Testis (tissue), 2 donors: ENCODE measurements at regions not wholly inside any gene's neighbourhood (a gene's known extent, or its start where the extent isn't known, plus 50 kb on each side); places are given as distances from the start of the nearest gene placed in this dataset.

Experiments
- DNase-seq: peaks from one replicate; pipeline ENCODE4 v3.0.0-alpha.2; 2019
- H3K27ac ChIP-seq, 2 donors: fragments of 200-600 bp; sonication (generic); one replicate each; pipeline ENCODE4 v1.5.1; 2019
- H3K27me3 ChIP-seq: fragments of 200-600 bp; sonication (generic); one replicate; pipeline ENCODE4 v1.5.1; 2019
- H3K36me3 ChIP-seq: fragments of 200-600 bp; sonication (generic); one replicate; pipeline ENCODE4 v1.5.1; 2017; ENCODE audit warnings: low read depth; ENCODE audit errors: missing control alignments
- H3K4me1 ChIP-seq: fragments of 200-600 bp; sonication (generic); one replicate; pipeline ENCODE4 v1.5.1; 2019
- H3K4me3 ChIP-seq, 2 donors: fragments of 200-600 bp; sonication (generic); one replicate each; pipeline ENCODE4 v1.5.1; 2017 to 2019
- H3K9me3 ChIP-seq: fragments of 200-600 bp; sonication (generic); one replicate; pipeline ENCODE4 v1.5.1; 2017
- POLR2A ChIP-seq: fragments of 450-650 bp; IDR thresholded peaks from one replicate; pipeline ENCODE4 v1.6.1; 2017; ENCODE audit warnings: antibody characterized with exemption, mild to moderate bottlenecking, moderate library complexity
- WGBS, 2 donors: methylation state at CpG; one replicate each; pipeline ENCODE4 v1.1.5; 2018; 5-methylcytosine and 5-hydroxymethylcytosine counted together
- intact Hi-C: fragments of 100-400 bp; cut with DNase I; formaldehyde crosslinking; loops from one replicate; pipeline ENCODE4 v1.15.1; 2023; ENCODE audit warnings: low total_unique reads
- TF ChIP-seq, protein P1 (sequence below), 3 experiments: fragments of 450-650 bp in 2 of 3; fragments of 200-600 bp in 1 of 3; sonication (generic) in 1 of 3; IDR thresholded peaks; one replicate each; pipeline ENCODE4 v1.5.1; 2016 to 2019; ENCODE audit warnings: antibody characterized with exemption in 3 of 3, mild to moderate bottlenecking in 2 of 3, moderate library complexity in 1 of 3

DNA sequence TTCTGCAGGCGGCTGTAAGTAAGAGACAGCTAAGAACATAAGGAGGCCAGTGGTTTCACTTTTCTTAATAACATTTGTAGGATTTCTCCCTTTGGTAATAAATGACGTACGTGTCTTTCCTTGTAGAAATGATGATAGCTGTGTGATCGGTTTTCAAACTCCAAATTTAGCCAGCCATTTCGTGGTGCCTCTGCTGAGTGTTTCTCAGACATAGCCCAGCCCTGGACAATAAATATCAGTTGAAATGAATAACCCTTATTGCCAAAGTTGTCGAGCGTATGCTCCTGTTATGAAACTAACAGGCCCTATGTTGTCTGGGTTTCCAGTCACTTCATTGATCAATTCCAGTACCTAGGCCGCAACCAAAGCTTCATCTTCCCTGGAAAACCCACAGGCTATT lies 75.0 kb upstream of the MSX2 start:
- no peaks in the 10 kb centered on the region for H3K36me3 ChIP-seq
- no peaks in the 10 kb centered on the region for H3K9me3 ChIP-seq
- WGBS, 2 donors = 84 to 88% methylated on average over 8 of the region's 8 CpGs
- TF ChIP-seq POLR2A = no peak
- TF ChIP-seq, protein P1, sequence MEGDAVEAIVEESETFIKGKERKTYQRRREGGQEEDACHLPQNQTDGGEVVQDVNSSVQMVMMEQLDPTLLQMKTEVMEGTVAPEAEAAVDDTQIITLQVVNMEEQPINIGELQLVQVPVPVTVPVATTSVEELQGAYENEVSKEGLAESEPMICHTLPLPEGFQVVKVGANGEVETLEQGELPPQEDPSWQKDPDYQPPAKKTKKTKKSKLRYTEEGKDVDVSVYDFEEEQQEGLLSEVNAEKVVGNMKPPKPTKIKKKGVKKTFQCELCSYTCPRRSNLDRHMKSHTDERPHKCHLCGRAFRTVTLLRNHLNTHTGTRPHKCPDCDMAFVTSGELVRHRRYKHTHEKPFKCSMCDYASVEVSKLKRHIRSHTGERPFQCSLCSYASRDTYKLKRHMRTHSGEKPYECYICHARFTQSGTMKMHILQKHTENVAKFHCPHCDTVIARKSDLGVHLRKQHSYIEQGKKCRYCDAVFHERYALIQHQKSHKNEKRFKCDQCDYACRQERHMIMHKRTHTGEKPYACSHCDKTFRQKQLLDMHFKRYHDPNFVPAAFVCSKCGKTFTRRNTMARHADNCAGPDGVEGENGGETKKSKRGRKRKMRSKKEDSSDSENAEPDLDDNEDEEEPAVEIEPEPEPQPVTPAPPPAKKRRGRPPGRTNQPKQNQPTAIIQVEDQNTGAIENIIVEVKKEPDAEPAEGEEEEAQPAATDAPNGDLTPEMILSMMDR (IDR thresholded peaks at IDR 0.05) = no peak
- intact Hi-C loops = no loop called here
- H3K27ac ChIP-seq = no peak overlapping the region
- H3K4me3 ChIP-seq = no peak overlapping the region
- no peak for DNase-seq
- H3K27me3 ChIP-seq = no peaks in the 10 kb centered on the region
- H3K4me1 ChIP-seq = no peaks in the 10 kb centered on the region

GRCh38 chr5:174654442-174654841 lies 69.9 kb upstream of the MSX2 start:
- 87 to 94% methylated on average over 3 of the region's 3 CpGs for WGBS, 2 donors
- Histone ChIP-seq H3K9me3 (no peaks in the 10 kb centered on the region), H3K4me3 (no peak overlapping the region), H3K27me3 (no peaks in the 10 kb centered on the region), H3K27ac (no peak overlapping the region), H3K36me3 (no peaks in the 10 kb centered on the region), H3K4me1 (no peaks in the 10 kb centered on the region)
- TF ChIP-seq POLR2A = no peak
- TF ChIP-seq, protein P1 (IDR thresholded peaks at IDR 0.05) = no peak
- intact Hi-C loops = no loop called here
- DNase-seq = no peak

DNA sequence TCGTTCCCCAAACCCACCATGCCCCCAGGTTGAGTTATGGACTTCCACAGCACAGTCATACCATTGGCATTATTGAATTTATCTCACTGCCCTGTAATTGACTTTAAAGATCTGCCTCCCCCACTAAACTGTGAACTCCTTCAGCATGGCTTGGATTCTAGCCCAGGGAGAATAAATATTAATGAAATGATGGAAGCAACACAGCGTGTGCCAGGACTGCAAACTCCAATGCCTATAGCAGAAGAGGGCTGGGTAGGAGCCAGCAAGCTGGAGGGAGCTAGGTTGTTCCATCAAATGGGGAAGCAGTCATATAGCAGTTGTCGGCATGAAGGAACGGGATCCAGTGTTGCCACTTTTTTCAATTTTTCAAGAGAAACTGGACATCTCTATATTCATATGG lies 69.0 kb upstream of the MSX2 start:
- Histone ChIP-seq H3K27me3 (no peaks in the 10 kb centered on the region), H3K4me3 (no peak overlapping the region), H3K9me3 (no peaks in the 10 kb centered on the region), H3K27ac (no peak overlapping the region), H3K4me1 (no peaks in the 10 kb centered on the region), H3K36me3 (no peaks in the 10 kb centered on the region)
- TF ChIP-seq, protein P1 (IDR thresholded peaks at IDR 0.05) = no peak
- no peak for TF ChIP-seq POLR2A
- DNase-seq = peak; percentile 22
- intact Hi-C loops = no loop called here
- WGBS, 2 donors = 28 to 34% methylated on average over 4 of the region's 4 CpGs

DNA sequence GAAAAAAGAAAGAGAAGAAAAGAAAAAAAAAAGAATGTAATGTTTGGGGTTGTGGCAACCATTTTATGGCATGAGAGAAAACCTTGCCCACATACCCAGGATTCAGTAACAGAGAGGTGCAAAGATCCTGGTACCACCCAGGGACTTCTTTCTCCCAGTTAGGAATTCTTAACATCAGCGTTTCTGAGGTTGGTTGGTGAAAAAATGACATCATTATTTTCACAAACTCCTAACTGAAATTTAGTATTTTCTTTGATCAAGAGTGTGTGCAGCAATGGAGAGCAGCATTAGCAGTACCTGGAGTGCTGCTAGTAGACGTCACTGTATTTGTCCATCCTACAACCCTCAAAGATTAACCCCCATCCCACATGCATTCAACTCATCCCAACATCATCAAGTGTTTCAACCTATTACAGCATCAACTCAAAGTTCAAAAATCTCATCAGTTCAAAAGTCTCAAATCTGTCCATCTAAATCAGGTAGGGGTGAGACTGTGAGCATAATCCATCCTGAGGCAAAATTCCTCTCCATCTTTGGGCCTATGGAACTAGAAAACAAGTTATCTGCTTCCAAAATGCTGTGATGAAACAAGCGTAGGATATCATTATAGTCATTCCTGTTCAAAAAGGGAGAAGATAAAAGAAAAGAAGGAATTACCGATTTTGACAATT lies 60.1 kb upstream of the MSX2 start:
- no peak overlapping the region for H3K27ac ChIP-seq
- no peaks in the 10 kb centered on the region for H3K27me3 ChIP-seq
- no peaks in the 10 kb centered on the region for H3K4me1 ChIP-seq
- no peaks in the 10 kb centered on the region for H3K9me3 ChIP-seq
- TF ChIP-seq, protein P1 (IDR thresholded peaks at IDR 0.05) = no peak
- TF ChIP-seq POLR2A = no peak
- no peak for DNase-seq
- 80 to 89% methylated on average over 4 of the region's 4 CpGs for WGBS, 2 donors
- no peak overlapping the region for H3K4me3 ChIP-seq
- intact Hi-C loops = no loop called here
- no peaks in the 10 kb centered on the region for H3K36me3 ChIP-seq

DNA sequence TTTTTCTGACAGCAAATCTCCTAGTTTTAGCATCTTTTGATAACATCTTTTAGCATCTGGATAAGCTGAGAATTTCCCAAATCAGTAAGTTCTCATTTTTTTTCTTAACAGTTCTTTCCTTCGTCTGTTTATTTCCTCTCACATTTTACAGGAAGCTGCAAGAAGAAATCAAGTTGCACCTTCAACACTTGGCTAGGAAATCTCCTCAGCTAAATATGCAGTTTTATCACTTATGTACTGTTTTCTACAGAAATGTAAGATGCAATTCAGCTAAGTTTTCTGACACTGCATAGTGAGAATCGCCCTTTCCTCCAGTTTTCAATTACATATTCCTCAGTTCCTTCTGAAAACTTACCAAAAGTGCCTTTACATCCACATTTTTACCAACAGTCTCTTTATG lies 59.0 kb upstream of the MSX2 start:
- no peak overlapping the region for H3K27ac ChIP-seq
- H3K9me3 ChIP-seq = no peaks in the 10 kb centered on the region
- H3K4me1 ChIP-seq = no peaks in the 10 kb centered on the region
- no peaks in the 10 kb centered on the region for H3K27me3 ChIP-seq
- 78 to 79% methylated on average over 2 of the region's 2 CpGs for WGBS, 2 donors
- no peak for TF ChIP-seq POLR2A
- TF ChIP-seq, protein P1 (IDR thresholded peaks at IDR 0.05) = no peak
- intact Hi-C loops = no loop called here
- DNase-seq = no peak
- no peak overlapping the region for H3K4me3 ChIP-seq
- H3K36me3 ChIP-seq = no peaks in the 10 kb centered on the region
